GM18517 (cell line): ENCODE measurements at regions not wholly inside any gene's neighbourhood (a gene's known extent, or its start where the extent isn't known, plus 50 kb on each side); places are given as distances from the start of the nearest gene placed in this dataset.
"Not testable (repeated sequence)": the region's sequence is repeated elsewhere in the genome, so short reads cannot be mapped to it uniquely, and the experiment has no call there.

ENCODE experiments used
- ATAC-seq: cut with Tn5 transposase; IDR thresholded peaks from one replicate; pipeline ENCODE4 v1.9.1; 2021; ENCODE audit warnings: mild to moderate bottlenecking, moderate library complexity; ENCODE audit not compliant: unreplicated experiment

- ATAC-seq = no peak
Observed at GRCh38 chr2:116917196-116917595, 897.3 kb upstream of the DDX18 start.

GRCh38 chr2:116918574-116918973, 895.9 kb upstream of the DDX18 start:
- no peak for ATAC-seq

- ATAC-seq = no peak
Observed at GRCh38 chr2:116922414-116922813, 892.1 kb upstream of the DDX18 start.

GRCh38 chr2:116924509-116924908, 890.0 kb upstream of the DDX18 start:
- ATAC-seq = no peak

GRCh38 chr2:116935097-116935814, 879.2 kb upstream of the DDX18 start:
- ATAC-seq = no peak

GRCh38 chr2:116948258-116948657, 866.2 kb upstream of the DDX18 start:
- no peak for ATAC-seq

- ATAC-seq = no peak
Observed at GRCh38 chr2:116949249-116949648, 865.2 kb upstream of the DDX18 start.

GRCh38 chr2:116952254-116952653, 862.2 kb upstream of the DDX18 start:
- ATAC-seq = no peak

- no peak for ATAC-seq
Observed at GRCh38 chr2:116955646-116956045, 858.8 kb upstream of the DDX18 start.

GRCh38 chr2:116975608-116976007, 838.9 kb upstream of the DDX18 start:
- ATAC-seq = no peak

- ATAC-seq = no peak
Observed at GRCh38 chr2:116979916-116980764, 834.4 kb upstream of the DDX18 start.

GRCh38 chr2:116987447-116987846, 827.0 kb upstream of the DDX18 start:
- no peak for ATAC-seq

GRCh38 chr2:116988303-116988702, 826.2 kb upstream of the DDX18 start:
- no peak for ATAC-seq

GRCh38 chr2:117019357-117019756, 795.1 kb upstream of the DDX18 start:
- no peak for ATAC-seq

GRCh38 chr2:117027646-117028045, 786.8 kb upstream of the DDX18 start:
- no peak for ATAC-seq

GRCh38 chr2:117028708-117029107, 785.8 kb upstream of the DDX18 start:
- ATAC-seq = not testable (repeated sequence)

GRCh38 chr2:117055499-117056375, 758.8 kb upstream of the DDX18 start:
- ATAC-seq = no peak

GRCh38 chr2:117056376-117056748, 758.1 kb upstream of the DDX18 start:
- ATAC-seq = no peak

GRCh38 chr2:117057016-117057415, 757.5 kb upstream of the DDX18 start:
- no peak for ATAC-seq

- ATAC-seq = peak; percentile 80
Observed at GRCh38 chr2:117058366-117058765, 756.1 kb upstream of the DDX18 start.

- no peak for ATAC-seq
Observed at GRCh38 chr2:117064021-117064420, 750.5 kb upstream of the DDX18 start.
